KOPT-K1 (cell line): ENCODE measurements at regions not wholly inside any gene's neighbourhood (a gene's known extent, or its start where the extent isn't known, plus 50 kb on each side); places are given as distances from the start of the nearest gene placed in this dataset.

ENCODE experiments used
- H3K27ac ChIP-seq: fragments of 200-600 bp; sonication (generic); 2 replicates; pipeline ENCODE4 v1.5.1; 2016; ENCODE audit warnings: antibody characterized with exemption, mild to moderate bottlenecking, low read depth, low read length; ENCODE audit not compliant: poor library complexity, severe bottlenecking
- H3K36me3 ChIP-seq: fragments of 200-600 bp; sonication (generic); 2 replicates; pipeline ENCODE4 v1.5.1; 2017; ENCODE audit warnings: antibody characterized with exemption, mild to moderate bottlenecking, low read length, moderate library complexity; ENCODE audit not compliant: insufficient read depth
- H3K9me3 ChIP-seq: fragments of 200-600 bp; sonication (generic); 2 replicates; pipeline ENCODE4 v1.5.1; 2017; ENCODE audit warnings: antibody characterized with exemption, low read length, mild to moderate bottlenecking; ENCODE audit not compliant: insufficient read depth, poor library complexity, severe bottlenecking

DNA sequence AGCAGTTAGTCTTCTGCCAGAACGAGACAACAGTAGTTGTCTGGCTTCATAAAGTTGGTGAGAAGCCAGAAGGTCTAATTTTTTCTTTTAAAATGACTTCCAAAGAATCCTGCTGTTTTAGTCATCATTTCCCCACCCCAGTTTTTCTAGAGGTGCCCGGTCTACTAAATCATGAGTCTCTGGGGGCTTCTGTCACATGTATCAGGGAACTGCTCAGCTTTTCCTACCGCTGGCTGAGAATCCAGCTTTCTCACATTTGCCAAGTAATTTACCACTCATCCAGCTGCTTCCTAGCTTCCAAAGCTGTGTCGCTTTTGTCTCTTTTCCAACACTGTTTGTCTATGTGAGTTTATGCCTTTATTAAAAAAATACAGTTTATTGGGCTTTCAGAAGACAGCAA, 183.3 kb downstream of the NSUN3 start:
- H3K9me3 ChIP-seq = no peaks in the 10 kb centered on the region
- H3K27ac ChIP-seq = no peak overlapping the region
- H3K36me3 ChIP-seq = no peaks in the 10 kb centered on the region

DNA sequence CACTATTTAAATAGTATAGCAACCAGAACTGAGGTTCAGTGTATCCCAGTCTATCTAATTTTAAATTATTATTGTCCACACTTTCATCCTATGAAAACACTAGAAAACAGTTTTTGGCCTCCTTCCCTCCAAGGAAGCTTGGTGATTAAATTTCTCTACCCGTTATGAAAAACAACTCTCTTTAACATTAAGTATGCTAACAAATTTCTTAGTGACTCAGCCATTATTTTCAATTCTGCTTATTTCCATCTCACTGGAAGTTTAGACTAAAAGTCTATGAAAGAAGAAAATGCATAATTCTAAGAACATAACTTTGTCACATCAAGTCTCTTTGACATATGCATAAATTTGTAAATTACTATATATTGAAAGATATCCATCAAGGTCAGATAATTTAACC, 185.2 kb downstream of the NSUN3 start:
- Histone ChIP-seq H3K36me3 (no peaks in the 10 kb centered on the region), H3K27ac (no peak overlapping the region), H3K9me3 (no peaks in the 10 kb centered on the region)

DNA sequence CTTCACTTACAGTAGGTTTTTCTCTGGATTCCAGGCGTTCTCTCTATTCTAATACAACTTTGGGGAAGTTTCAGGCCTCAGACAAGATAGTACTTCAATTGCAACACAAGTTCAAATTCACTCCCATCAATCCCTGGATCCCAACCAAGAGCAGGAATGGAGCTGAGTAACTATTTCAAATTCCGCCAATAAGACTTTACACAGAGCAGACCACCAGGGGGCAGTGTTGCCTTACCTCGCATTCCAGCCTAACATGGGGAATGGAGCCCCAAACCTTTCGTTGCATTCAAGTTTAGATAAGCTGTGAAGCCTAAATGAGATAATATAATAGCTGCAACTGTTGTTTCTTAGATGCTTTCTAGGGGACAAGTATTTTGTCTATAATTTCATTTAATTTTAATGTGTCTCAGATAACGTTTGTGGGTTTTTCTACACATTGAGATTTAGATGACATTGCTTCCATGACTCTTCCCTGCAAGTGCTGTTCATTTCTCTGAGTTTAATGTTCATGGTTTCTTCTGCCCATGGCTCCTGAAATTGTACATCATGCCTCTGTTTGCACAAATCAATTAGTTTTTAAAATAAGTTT, 186.7 kb downstream of the NSUN3 start:
- Histone ChIP-seq H3K36me3 (no peaks in the 10 kb centered on the region), H3K27ac (no peak overlapping the region), H3K9me3 (no peaks in the 10 kb centered on the region)

DNA sequence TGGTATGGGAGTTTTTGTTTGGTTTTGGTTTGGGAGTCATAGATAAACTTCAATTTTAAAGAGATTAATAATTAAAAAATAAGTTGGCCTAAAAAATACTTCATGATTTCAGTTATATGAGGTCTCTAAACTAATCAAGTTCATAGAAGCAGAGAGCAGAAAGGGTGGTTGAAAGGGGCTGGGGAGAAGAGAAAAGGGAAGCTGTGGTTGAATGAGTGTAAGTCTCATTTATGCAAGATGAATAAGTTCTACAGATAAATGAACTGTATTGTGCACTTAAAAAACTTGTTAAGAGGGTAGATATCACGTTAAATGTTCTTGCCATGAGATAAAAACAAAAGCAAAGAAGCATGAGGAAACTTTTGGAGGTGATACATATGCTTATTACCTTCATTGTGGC, 188.7 kb downstream of the NSUN3 start:
- Histone ChIP-seq H3K36me3 (no peaks in the 10 kb centered on the region), H3K9me3 (no peaks in the 10 kb centered on the region), H3K27ac (no peak overlapping the region)

DNA sequence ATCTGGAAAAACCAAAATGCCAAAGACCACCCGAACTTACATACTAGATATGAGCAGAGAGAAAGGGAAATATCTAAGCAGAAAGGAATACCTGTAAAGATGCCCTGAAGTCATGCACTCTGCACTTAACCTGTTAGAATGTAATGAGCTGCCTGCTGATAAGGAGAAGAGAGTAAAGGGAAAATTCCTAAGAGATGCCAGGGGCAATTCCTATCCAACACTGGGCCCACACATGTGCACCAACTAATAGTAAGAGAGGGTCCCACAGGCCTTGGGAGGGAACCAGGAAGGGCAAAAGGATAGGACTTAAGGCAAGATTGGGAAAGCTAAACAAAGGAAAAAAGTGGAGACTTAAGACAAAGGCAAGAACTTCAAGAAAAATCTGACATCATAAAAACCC, 189.5 kb downstream of the NSUN3 start:
- Histone ChIP-seq H3K36me3 (no peaks in the 10 kb centered on the region), H3K27ac (no peak overlapping the region), H3K9me3 (no peaks in the 10 kb centered on the region)

GRCh38 chr3:94256888-94257813, 194.3 kb downstream of the NSUN3 start:
- Histone ChIP-seq H3K36me3 (no peaks in the 10 kb centered on the region), H3K9me3 (no peaks in the 10 kb centered on the region), H3K27ac (no peak overlapping the region)

GRCh38 chr3:94258851-94259250, 196.0 kb downstream of the NSUN3 start:
- Histone ChIP-seq H3K36me3 (no peaks in the 10 kb centered on the region), H3K9me3 (no peaks in the 10 kb centered on the region), H3K27ac (no peak overlapping the region)

DNA sequence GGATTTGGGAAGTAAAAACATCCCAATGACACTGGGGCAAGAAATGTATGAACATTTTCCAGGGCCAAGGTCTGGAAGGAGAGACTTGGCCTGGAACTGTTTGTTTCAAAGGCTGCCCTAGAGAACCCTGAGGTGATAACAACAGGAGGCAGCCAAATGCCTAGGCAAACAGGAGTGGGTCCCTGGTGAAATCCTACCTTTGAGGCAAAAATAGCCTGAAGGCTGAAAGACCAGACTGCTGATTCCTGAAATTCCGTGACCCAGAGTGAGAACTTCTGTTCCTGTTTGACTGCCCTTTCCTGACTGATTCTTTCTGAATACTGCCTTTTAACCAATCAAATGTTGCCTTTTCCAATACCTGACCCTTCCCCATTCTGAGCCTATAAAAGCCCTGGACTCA, 196.4 kb downstream of the NSUN3 start:
- Histone ChIP-seq H3K9me3 (no peaks in the 10 kb centered on the region), H3K36me3 (no peaks in the 10 kb centered on the region), H3K27ac (no peak overlapping the region)

DNA sequence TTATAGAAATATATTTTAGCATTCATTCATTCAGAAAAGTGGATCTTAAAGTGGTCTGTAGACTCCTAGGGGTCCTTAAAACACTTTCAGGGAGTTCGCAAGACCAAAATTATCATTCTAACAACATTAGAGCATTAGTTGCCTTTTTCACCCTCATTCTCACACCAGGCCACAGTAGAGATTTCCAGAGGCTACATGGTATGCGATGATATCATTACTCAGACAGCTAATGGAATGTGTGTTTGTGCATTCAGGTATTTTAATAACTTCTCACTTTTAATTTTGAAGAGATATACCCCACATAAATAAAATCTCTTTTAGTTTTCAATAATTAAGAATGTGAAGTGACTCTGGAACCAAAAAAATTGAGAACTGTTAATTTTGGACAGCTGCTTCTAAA, 206.9 kb downstream of the NSUN3 start:
- H3K27ac ChIP-seq = no peak overlapping the region
- no peaks in the 10 kb centered on the region for H3K9me3 ChIP-seq
- no peaks in the 10 kb centered on the region for H3K36me3 ChIP-seq

GRCh38 chr3:94272016-94272415, 209.2 kb downstream of the NSUN3 start:
- Histone ChIP-seq H3K9me3 (no peaks in the 10 kb centered on the region), H3K27ac (no peak overlapping the region)

DNA sequence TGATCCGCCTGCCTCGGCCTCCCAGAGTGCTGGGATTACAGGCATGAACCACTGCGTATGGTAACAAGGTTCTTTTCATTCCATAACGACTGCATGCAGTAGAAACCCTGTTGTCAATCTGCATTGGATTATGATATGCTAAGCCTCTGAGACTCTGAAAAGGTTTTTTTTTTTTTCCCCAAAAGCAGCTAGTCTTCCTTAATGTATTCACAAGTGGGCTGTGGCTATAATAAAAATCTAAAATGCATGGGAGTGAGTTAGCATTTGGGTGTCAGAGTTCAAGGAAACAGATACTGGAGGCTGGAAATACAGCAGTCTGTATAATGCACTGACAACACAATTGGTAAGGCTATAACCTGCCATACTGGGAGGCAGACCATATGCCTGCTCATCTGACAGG, 218.1 kb downstream of the NSUN3 start:
- Histone ChIP-seq H3K27ac (no peak overlapping the region), H3K9me3 (no peaks in the 10 kb centered on the region), H3K36me3 (no peaks in the 10 kb centered on the region)

More at GRCh38 chr3:94272016-94272415, 209.2 kb downstream of the NSUN3 start:
- H3K36me3 ChIP-seq = no peaks in the 10 kb centered on the region

- H3K9me3 ChIP-seq = no peaks in the 10 kb centered on the region
- no peaks in the 10 kb centered on the region for H3K36me3 ChIP-seq
- no peak overlapping the region for H3K27ac ChIP-seq
These were observed 223.0 kb downstream of the NSUN3 start for GRCh38 chr3:94285872-94286271.

DNA sequence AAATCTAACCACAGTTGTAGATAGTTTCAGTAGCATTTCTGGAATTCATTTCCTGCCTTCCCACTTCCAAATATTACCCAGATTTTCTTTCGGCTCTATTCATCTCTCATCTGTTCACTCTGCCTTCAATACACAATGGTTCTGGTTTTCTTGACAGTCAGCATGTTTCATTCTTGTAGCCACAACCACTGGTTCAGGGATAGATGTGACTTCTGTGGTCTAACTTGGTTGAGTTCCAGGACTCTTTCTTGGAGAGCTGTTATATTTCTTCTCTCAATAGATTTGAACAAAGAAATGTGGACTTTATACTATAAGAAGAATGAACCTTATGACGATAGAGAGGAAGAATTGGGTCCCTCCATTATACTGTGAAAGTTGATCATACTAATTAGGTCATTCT, 228.8 kb downstream of the NSUN3 start:
- H3K36me3 ChIP-seq = no peaks in the 10 kb centered on the region
- no peaks in the 10 kb centered on the region for H3K9me3 ChIP-seq
- H3K27ac ChIP-seq = no peak overlapping the region

DNA sequence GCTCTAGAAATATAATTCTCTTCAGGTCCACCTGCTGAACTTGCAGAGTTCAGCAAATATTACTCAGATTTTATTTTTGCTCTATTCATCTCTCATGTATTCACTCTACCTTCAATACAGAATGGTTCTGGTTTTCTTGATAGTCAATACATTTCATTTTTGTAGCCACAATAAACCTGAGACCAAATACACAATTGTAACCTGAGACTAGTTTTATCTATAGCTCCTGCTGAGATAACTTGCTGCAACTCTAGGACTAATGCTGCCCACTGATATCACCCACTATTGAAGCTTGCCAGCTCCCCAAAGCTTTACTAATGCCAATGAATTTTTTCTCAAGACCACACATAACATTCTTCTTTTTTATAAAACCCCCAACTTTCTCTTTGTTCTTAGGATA, 229.3 kb downstream of the NSUN3 start:
- Histone ChIP-seq H3K9me3 (no peaks in the 10 kb centered on the region), H3K36me3 (no peaks in the 10 kb centered on the region), H3K27ac (no peak overlapping the region)

- H3K27ac ChIP-seq = no peak overlapping the region
- no peaks in the 10 kb centered on the region for H3K9me3 ChIP-seq
- H3K36me3 ChIP-seq = no peaks in the 10 kb centered on the region
These were observed 230.9 kb downstream of the NSUN3 start for GRCh38 chr3:94293793-94294195.

DNA sequence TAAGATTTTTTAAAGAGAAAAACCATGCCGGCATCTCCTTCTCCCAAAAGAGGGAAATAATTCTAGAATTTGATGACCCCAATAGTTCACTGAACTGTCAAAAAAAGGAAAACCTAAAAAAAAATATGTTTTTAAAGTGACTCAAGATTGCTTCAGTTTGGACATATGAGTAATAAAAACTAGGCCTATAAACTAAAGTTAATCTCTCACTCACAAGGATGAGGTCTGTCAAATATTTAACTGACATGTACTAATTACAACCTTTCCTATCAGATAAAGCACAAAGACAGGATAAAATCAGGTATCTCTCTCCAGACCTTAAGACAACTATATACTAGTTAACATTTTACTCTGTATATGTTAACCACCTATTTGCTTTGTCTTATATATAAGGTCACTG, 231.9 kb downstream of the NSUN3 start:
- H3K9me3 ChIP-seq = no peaks in the 10 kb centered on the region
- no peak overlapping the region for H3K27ac ChIP-seq
- no peaks in the 10 kb centered on the region for H3K36me3 ChIP-seq
